ENCODE measurements at regions not wholly inside any gene's neighbourhood (a gene's known extent, or its start where the extent isn't known, plus 50 kb on each side); places are given as distances from the start of the nearest gene placed in this dataset.

GRCh38 chr7:49417034-49417433, 356.4 kb upstream of the VWC2 start:
- H3K27ac Mint-ChIP-seq, result no peak overlapping the region
- H3K9me3 Mint-ChIP-seq, result no peaks in the 10 kb centered on the region
- H3K4me1 Mint-ChIP-seq, result peaks cover 15% of the 10 kb centered on the region
- peaks cover 23% of the 10 kb centered on the region for H3K27me3 Mint-ChIP-seq (ENCODE audit: low read depth)
- no peaks in the 10 kb centered on the region for H3K36me3 Mint-ChIP-seq (ENCODE audit: low read depth)
- no peak overlapping the region for H3K4me3 Mint-ChIP-seq
- TF ChIP-seq CTCF (IDR thresholded peaks at IDR 0.05; ENCODE audit: unreplicated experiment in 3 of 3), result no peak

GRCh38 chr7:49418963-49419362, 354.5 kb upstream of the VWC2 start:
- Mint-ChIP-seq H3K9me3 (no peaks in the 10 kb centered on the region), H3K27me3 (ENCODE audit: low read depth) (peaks cover 32% of the 10 kb centered on the region), H3K27ac (peak overlapping the region in 1 of 3 experiments; percentile 10), H3K36me3 (ENCODE audit: low read depth) (no peaks in the 10 kb centered on the region), H3K4me3 (no peak overlapping the region), H3K4me1 (peaks cover 15% of the 10 kb centered on the region)
- no peak for TF ChIP-seq CTCF (IDR thresholded peaks at IDR 0.05; ENCODE audit: unreplicated experiment in 3 of 3)

GRCh38 chr7:49422564-49422963, 350.9 kb upstream of the VWC2 start:
- H3K9me3 Mint-ChIP-seq, result no peaks in the 10 kb centered on the region
- TF ChIP-seq CTCF (IDR thresholded peaks at IDR 0.05; ENCODE audit: unreplicated experiment in 3 of 3), result no peak

GRCh38 chr7:49424109-49424508, 349.3 kb upstream of the VWC2 start:
- peaks cover 3% of the 10 kb centered on the region for H3K4me1 Mint-ChIP-seq
- H3K27me3 Mint-ChIP-seq (ENCODE audit: low read depth), result peaks cover 31% of the 10 kb centered on the region
- TF ChIP-seq CTCF (IDR thresholded peaks at IDR 0.05; ENCODE audit: unreplicated experiment in 3 of 3), result no peak
- no peaks in the 10 kb centered on the region for H3K9me3 Mint-ChIP-seq
- H3K4me3 Mint-ChIP-seq, result no peak overlapping the region
- H3K27ac Mint-ChIP-seq, result no peak overlapping the region
- no peaks in the 10 kb centered on the region for H3K36me3 Mint-ChIP-seq (ENCODE audit: low read depth)

More at GRCh38 chr7:49422564-49422963, 350.9 kb upstream of the VWC2 start:
- Mint-ChIP-seq H3K27ac (no peak overlapping the region), H3K36me3 (ENCODE audit: low read depth) (no peaks in the 10 kb centered on the region), H3K4me1 (peaks cover 7% of the 10 kb centered on the region), H3K27me3 (ENCODE audit: low read depth) (peaks cover 24% of the 10 kb centered on the region), H3K4me3 (no peak overlapping the region)

GRCh38 chr7:49425277-49425818, 348.1 kb upstream of the VWC2 start:
- Mint-ChIP-seq H3K4me1 (peaks cover 6% of the 10 kb centered on the region), H3K27me3 (ENCODE audit: low read depth) (peaks cover 25% of the 10 kb centered on the region), H3K27ac (no peak overlapping the region), H3K36me3 (ENCODE audit: low read depth) (no peaks in the 10 kb centered on the region), H3K9me3 (no peaks in the 10 kb centered on the region), H3K4me3 (no peak overlapping the region)
- TF ChIP-seq CTCF (IDR thresholded peaks at IDR 0.05; ENCODE audit: unreplicated experiment in 3 of 3), result no peak

GRCh38 chr7:49432254-49432653, 341.2 kb upstream of the VWC2 start:
- Mint-ChIP-seq H3K27ac (no peak overlapping the region), H3K27me3 (ENCODE audit: low read depth) (peaks cover 11% of the 10 kb centered on the region), H3K36me3 (ENCODE audit: low read depth) (no peaks in the 10 kb centered on the region)

More at GRCh38 chr7:49432254-49432653, 341.2 kb upstream of the VWC2 start:
- Mint-ChIP-seq H3K9me3 (peaks cover 4% of the 10 kb centered on the region), H3K4me3 (no peak overlapping the region), H3K4me1 (peaks cover 29% of the 10 kb centered on the region)
- TF ChIP-seq CTCF (IDR thresholded peaks at IDR 0.05; ENCODE audit: unreplicated experiment in 3 of 3), result no peak

Measured in nephron (organoid).